Kasumi-1 (cell line): ENCODE measurements at regions not wholly inside any gene's neighbourhood (a gene's known extent, or its start where the extent isn't known, plus 50 kb on each side); places are given as distances from the start of the nearest gene placed in this dataset.

Experiments
- DNase-seq, 2 experiments: peaks; one replicate each; lab custom pipeline; 2025; lab: John Stamatoyannopoulos, UW

- no peak for DNase-seq
Measured at GRCh38 chrX:126886997-126887396, 67.5 kb downstream of the PRR32 start.

GRCh38 chrX:126900937-126901336 lies 81.4 kb downstream of the PRR32 start:
- no peak for DNase-seq

DNA sequence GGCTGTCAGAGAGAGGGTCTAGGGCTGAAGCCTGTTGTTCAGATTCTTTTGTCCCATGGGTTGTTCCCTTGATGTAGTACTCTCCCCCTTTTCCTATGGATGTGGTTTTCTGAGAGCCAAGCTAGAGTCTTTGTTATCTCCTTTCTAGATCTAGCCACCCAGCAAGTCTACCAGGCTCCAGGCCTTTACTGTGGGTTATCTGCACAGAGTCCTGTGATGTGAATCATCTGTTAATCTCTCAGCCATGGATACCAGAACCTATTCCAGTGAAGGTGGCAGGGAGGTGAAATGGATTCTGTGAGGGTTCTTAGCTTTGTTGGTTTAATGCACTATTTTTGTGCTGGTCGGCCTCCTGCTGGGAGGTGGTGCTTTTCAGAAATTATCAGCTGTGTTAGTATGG lies 109.5 kb downstream of the PRR32 start:
- DNase-seq: no peak

DNA sequence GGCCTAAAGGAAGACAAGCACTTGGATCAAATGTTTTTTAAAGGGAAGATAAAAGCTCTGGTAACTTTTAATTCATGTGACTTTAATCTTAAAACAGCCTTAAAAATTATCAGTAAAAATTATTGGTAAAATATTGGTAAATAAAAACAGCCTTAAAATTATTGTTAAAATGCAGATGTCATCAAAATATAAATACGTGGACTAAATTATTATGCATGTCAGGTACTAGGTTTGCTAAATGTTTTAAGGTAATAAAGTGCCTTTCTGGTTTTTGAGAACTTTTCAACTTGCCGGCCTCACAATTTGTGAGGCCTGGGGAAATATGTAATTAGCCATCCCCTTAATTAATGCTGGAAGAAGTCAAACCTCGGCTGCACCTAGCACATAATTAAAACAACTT lies 147.7 kb downstream of the PRR32 start:
- DNase-seq: no peak

DNA sequence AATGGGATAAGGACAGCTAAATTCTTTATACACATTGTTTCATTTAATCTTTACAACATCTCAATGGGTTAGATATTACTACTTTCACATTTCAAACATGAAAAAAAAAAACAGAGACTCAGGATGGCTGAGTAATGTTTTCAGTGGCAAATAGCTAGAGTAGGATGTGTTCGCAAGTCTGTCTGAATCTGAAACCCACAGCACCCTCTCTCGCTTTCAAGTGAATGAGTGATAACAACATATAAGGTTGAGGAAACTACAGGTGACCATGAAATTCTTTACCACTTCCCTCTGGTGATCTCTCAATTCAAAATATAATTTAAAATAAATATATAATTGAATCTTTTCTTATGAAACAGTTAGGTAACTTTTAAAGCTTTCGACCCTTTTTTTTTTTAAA lies 162.6 kb downstream of the PRR32 start:
- DNase-seq: no peak

GRCh38 chrX:126985027-126985426 lies 165.5 kb downstream of the PRR32 start:
- no peak for DNase-seq

- no peak for DNase-seq
Measured at GRCh38 chrX:126985981-126986380, 166.5 kb downstream of the PRR32 start.

DNA sequence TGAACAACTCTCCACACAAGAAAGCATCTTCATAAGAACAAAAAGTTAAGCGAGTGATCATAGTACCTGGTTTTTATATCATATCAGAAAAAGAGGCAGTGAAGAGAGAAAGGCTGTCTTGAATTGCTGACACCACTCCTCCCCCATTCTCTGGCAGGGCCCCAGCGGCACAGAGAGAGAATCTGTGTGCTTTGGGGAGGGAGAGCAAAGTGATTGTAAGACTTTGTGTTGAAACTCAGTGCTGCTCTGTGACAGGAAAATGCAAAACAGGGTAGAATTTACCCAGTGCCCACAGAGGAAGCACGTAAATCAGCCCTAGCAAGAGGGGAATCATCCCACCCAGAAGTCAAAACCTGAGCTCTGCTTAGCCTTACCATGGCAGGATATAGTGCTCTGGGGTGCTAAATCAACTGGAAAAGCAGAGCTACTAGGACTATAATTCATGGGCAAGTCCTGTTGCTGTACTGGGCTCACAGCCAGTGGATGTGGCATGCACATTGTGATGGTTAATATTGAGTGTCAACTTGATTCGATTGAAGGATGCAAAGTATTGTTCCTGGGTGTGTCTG lies 174.6 kb downstream of the PRR32 start:
- DNase-seq: no peak

DNA sequence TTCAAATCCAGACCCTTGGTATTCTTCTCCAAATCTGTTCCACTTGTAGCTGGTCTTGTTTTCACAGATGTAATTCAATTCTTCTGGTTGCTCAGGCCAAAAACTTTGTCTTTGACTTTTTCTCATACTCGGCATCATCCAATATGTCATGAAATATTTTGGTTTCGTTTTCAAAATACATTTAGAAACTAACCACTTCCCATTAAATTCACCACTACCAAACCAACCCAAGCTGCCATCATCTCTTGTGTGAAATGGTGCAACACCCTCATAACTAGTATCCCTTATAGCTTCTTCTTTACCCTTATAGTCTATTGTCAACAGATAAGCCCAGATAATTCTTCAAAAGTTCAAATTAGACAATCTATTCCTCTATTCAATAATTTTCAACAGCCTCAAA lies 192.1 kb downstream of the PRR32 start:
- DNase-seq: no peak

GRCh38 chrX:127025013-127025412 lies 205.5 kb downstream of the PRR32 start:
- no peak for DNase-seq

DNA sequence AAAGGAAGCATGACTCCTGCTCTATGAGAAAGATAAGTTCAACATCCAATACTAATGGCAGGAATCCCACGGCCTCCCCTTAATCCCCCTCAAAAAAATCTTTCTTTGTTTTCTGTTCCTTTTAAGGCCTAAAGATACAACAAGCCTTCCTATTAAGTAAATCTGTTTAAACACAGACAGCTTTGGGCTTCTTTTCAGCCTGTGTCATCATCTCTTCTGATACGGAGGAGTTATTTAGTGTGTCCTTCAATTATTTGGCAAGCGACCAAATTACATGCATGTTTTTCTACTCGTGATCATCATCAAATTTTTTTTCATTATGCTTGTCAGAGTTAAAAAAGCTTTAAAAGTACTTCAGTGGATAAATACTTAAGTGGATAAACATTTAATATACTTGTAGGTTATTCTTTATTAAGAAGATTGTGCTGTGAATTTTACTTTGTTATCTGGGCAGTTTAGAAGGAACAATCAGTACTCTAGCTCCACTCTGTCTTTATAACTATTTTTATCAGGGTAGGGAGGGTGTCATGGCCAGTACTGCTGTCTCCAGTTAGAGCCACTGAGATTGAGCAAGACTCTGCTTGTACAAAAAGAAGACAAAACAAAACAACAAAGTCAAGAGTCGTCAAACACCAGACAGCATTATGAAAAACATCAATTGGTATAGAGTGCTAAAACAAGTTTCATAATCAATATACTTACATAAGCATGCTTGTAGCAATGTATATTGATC lies 210.7 kb downstream of the PRR32 start:
- DNase-seq: no peak

- DNase-seq: no peak
Measured at GRCh38 chrX:127037159-127037558, 217.6 kb downstream of the PRR32 start.

DNA sequence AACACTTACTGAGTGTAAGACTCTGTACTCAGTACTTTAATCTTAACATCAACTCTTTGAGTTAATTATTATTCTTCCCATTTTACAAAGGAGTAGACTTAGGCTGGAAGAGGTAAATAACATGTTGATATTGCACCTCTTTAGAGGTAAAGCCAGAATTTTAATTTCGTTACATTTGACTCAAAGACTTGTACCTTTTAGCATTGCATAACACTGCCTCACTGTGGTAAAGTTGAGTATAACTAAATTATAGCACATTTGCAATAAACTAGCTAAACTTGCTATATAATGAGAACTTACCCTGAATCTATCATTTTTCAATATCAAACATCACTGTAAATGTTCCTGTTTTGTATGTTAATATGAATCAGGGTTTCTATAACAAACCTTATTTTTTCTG lies 218.5 kb downstream of the PRR32 start:
- DNase-seq: peak in 1 of 2 experiments; percentile 20

DNA sequence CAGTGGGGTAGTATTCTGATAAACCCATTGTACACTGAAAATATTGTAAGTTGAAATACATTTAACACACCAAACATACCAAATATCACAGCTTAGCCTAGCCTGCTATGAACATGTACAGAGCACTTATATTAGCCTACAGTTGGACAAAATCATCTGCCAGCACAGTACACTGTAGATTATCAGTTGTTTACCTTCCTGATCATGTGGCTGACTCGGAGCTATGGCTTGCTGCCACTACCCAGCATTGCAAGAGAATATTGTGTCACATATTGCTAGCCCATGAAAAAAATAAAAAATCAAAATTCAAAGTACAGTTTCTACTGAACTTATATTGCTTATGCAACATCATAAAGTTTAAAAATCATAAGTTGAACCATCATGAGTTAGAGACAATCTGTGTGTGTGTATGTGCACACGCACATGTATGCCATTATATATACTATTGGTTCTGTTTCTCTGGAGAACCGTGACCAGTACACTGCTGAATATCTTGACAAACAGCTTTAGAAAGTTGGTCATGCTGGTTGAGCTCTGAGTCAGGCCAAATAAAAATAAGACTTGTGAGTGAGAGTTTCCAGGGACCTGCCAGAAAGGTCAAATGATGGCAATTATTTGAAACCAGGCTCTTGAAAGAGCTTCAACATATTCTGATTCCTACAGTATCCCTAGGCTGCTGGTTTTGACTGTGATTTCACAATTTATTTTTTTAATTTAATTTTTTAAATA lies 238.5 kb downstream of the PRR32 start:
- no peak for DNase-seq

DNA sequence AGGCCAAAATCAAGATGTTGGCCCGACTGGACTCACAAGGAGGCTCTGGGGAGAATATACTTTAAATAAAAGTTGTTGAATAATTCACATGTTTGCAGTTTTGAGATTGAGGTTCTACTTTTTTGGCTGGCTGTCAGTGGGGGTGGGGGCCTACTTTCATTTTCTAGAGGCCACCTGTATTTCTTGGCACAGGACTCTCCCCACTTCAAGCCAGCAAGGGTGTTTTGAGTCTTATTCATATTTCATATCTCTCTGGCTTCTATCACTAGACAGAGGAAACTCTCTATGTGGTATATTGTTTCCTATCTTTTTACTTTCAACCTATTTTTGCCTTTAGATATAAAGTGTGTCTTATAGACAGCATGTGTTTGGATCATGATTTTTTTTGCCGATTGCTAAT lies 266.4 kb downstream of the PRR32 start:
- no peak for DNase-seq

DNA sequence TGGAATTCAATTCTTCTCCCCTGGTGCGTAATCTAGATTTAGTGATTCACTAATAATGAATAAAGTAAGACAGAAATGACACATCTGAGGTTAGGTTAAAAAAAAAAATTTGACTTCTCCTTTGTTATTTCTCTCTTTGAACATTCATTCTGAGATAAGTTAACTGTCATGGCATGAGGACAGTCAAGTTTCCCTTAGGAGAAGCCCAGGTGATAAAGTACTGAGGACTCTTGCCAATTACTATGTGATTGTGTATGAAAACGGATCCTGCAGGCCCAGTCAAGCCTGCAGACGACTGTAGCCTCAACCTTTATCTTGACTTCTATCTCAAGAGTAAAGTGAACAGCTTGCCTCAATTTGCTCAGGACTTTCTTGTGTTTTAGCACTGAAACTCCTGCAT lies 293.2 kb downstream of the PRR32 start:
- DNase-seq: no peak

GRCh38 chrX:127124871-127125270 lies 305.3 kb downstream of the PRR32 start:
- no peak for DNase-seq

GRCh38 chrX:127128282-127128681 lies 308.8 kb downstream of the PRR32 start:
- no peak for DNase-seq

DNA sequence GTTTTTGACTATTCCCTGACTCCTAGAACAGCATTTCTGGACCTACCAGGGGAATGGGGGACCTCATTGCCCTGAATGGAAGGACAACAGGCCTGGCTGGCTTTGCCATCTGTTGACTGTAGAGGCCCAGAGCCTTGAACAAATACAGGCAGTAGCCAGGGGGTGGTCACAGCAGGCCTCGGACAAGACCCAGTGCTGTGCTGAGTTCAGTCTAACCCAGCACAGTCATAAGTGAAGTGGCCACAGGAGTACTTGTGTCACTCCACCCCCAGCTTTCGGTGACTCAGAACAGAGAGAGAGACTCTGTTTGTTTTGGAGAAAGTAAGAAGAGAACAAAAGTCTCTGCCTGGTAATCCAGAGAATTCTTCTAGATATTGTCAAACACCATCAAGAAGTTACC lies 310.0 kb downstream of the PRR32 start:
- DNase-seq: no peak

DNA sequence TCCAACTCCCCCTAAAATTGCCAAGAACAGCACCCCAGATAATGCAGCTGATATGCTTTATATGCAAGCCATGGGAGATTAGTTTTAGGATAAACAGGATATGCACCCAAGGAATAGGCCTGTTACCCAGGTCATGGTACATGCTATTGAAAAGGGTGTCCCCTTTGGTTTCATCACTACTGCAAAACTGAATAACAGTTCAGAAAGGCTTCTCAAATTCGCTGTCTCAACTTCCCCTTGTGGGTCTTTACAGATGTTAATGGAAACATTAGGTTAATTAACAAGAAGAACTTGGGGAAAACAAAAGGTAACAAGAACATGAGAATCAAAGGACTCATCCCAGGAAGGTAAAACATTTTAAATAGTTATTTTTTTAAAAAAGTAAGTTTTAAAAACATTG lies 318.7 kb downstream of the PRR32 start:
- no peak for DNase-seq

DNA sequence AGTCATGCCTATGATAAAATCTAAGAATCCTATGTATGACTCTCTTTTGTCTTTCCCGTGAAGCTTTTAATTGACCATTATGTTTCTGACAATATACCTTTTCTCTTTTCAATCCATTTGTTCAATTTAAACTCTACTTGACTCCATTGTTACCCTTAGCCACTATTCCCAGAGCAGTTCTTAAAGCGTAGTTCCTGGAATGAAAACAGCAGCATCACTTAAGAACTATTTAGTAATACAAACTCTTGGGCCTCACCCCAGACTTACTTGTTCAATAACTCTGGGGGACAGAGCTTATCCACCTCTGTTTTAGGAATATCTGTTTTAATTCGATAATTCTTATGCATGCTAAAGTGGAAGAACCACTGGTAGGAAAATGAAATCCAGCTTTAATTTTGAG lies 358.4 kb downstream of the PRR32 start:
- DNase-seq: no peak

- DNase-seq: no peak
Measured at GRCh38 chrX:127187095-127187494, 367.6 kb downstream of the PRR32 start.

GRCh38 chrX:127190381-127190780 lies 370.9 kb downstream of the PRR32 start:
- no peak for DNase-seq
